ENCODE measurements at regions not wholly inside any gene's neighbourhood (a gene's known extent, or its start where the extent isn't known, plus 50 kb on each side); places are given as distances from the start of the nearest gene placed in this dataset.
A peak's percentile ranks its signal among the peaks of the same experiment; 100 is the strongest.

- BruUV-seq (replicated peaks): no TSS peak
- Histone ChIP-seq H3K4me1 (ENCODE audit: control insufficient read depth, insufficient read depth, low read length) (no peaks in the 10 kb centered on the region), H3K27ac (ENCODE audit: insufficient read depth, low read length) (no peak overlapping the region), H3K9me3 (ENCODE audit: control insufficient read depth, insufficient read depth, low read length) (peaks cover 9% of the 10 kb centered on the region), H3K27me3 (ENCODE audit: control insufficient read depth, insufficient read depth, low read length) (no peaks in the 10 kb centered on the region), H2BK15ac (ENCODE audit: low read depth, low read length) (no peak overlapping the region), H4K20me1 (ENCODE audit: insufficient read depth, low read length) (no peaks in the 10 kb centered on the region), H4K5ac (ENCODE audit: low read depth, low read length) (no peak overlapping the region), H2BK5ac (ENCODE audit: low read depth, low read length, poor library complexity, severe bottlenecking) (no peak overlapping the region), H2AFZ (replicated peaks; ENCODE audit: low read length, poor library complexity) (no peak overlapping the region), H2AK9ac (replicated peaks; ENCODE audit: low read depth, low read length, poor library complexity) (no peak overlapping the region), H3K36me3 (ENCODE audit: control insufficient read depth, insufficient read depth, low read length) (no peaks in the 10 kb centered on the region), H3K4ac (ENCODE audit: low read depth, low read length) (no peak overlapping the region), H3K79me1 (ENCODE audit: low read depth in 1 of 2, low read length in 2 of 2) (no peaks in the 10 kb centered on the region), H4K8ac (ENCODE audit: low read depth in 2 of 2, low read length in 2 of 2) (no peak overlapping the region), H3K18ac (ENCODE audit: low read depth, low read length) (no peak overlapping the region), H3K56ac (ENCODE audit: extremely low read depth, insufficient read depth, low read length) (no peak overlapping the region), H4K91ac (ENCODE audit: insufficient read depth, low read depth, low read length) (no peak overlapping the region), H2AK5ac (ENCODE audit: low read depth, low read length) (no peak overlapping the region), H3K4me3 (ENCODE audit: insufficient read depth, low read depth, low read length) (no peak overlapping the region), H3K23ac (ENCODE audit: low read depth, low read length) (no peak overlapping the region), H2BK120ac (ENCODE audit: low read depth, low read length) (no peak overlapping the region), H3K9ac (ENCODE audit: low read depth, low read length) (no peak overlapping the region), H3K4me2 (ENCODE audit: low read depth, low read length) (no peak overlapping the region), H3K14ac (replicated peaks; ENCODE audit: low read depth, low read length) (no peak overlapping the region), H2BK20ac (ENCODE audit: low read depth, low read length) (no peak overlapping the region), H3K9me1 (ENCODE audit: insufficient read depth, low read length) (no peaks in the 10 kb centered on the region)
- no CpG with 5 or more reads among the region's 2 CpGs for WGBS, 2 experiments (ENCODE audit: extremely low coverage in 2 of 2, insufficient read length in 1 of 2)
- dilution Hi-C loops (cut with HindIII; ENCODE audit: low sequenced_read_pairs, unreplicated experiment): no loop called here
- TF ChIP-seq USF2 (IDR thresholded peaks at IDR 0.05; ENCODE audit: low read depth, low read length) (no peak), ELK1 (IDR thresholded peaks at IDR 0.05; ENCODE audit: borderline replicate concordance, low read depth, low read length) (no peak), MAFK (IDR thresholded peaks at IDR 0.05; ENCODE audit: low read depth, low read length) (no peak), RCOR1 (IDR thresholded peaks at IDR 0.05; ENCODE audit: insufficient replicate concordance, low read length) (no peak), CEBPB (IDR thresholded peaks at IDR 0.05; ENCODE audit: low read depth, low read length) (no peak), CTCF (conservative IDR thresholded peaks at IDR 0.05; ENCODE audit: low read depth, low read length) (no peak), RAD21 (IDR thresholded peaks at IDR 0.05; ENCODE audit: low read length) (no peak), NFE2L2 (IDR thresholded peaks at IDR 0.05; ENCODE audit: low read depth, low read length) (no peak), BHLHE40 (IDR thresholded peaks at IDR 0.05; ENCODE audit: low read depth, low read length) (no peak), SMC3 (IDR thresholded peaks at IDR 0.05; ENCODE audit: low read depth, low read length) (no peak), FOS (IDR thresholded peaks at IDR 0.05; ENCODE audit: low read depth, low read length) (no peak), CHD1 (IDR thresholded peaks at IDR 0.05; ENCODE audit: low read depth, low read length) (no peak), MAZ (IDR thresholded peaks at IDR 0.05; ENCODE audit: borderline replicate concordance, low read depth, low read length) (no peak), RFX5 (IDR thresholded peaks at IDR 0.05; ENCODE audit: low read depth, low read length) (no peak), POLR2A (IDR thresholded peaks at IDR 0.05; ENCODE audit: low read depth, low read length) (no peak), MXI1 (IDR thresholded peaks at IDR 0.05; ENCODE audit: borderline replicate concordance, low read depth, low read length) (no peak)
- DNase-seq (peak; percentile 14), ATAC-seq (ENCODE audit: low read depth) (no peak)
- in situ Hi-C loops (cut with MboI; ENCODE audit: low sequenced_read_pairs): no loop called here
- ChIA-PET CTCF (no interaction called here), POLR2A (ENCODE audit: unreplicated experiment) (no interaction called here)
- intact Hi-C loops (cut with micrococcal nuclease): no loop called here
Observed at GRCh38 chr6:158905277-158905676, 86.1 kb upstream of the EZR start.
